ENCODE measurements at regions not wholly inside any gene's neighbourhood (a gene's known extent, or its start where the extent isn't known, plus 50 kb on each side); places are given as distances from the start of the nearest gene placed in this dataset.
"Not testable (repeated sequence)": the region's sequence is repeated elsewhere in the genome, so short reads cannot be mapped to it uniquely, and the experiment has no call there.

GRCh38 chr6:144568241-144568640 is 283.1 kb downstream of the UTRN start:
- Histone ChIP-seq H3K36me3 (no peaks in the 10 kb centered on the region), H3K27ac (no peak overlapping the region), H3K9me3 (no peaks in the 10 kb centered on the region), H3K27me3 (replicated peaks; ENCODE audit: insufficient read depth) (no peaks in the 10 kb centered on the region), H3K4me1 (ENCODE audit: control insufficient read depth in 1 of 2, low read depth in 2 of 2) (no peaks in the 10 kb centered on the region), H3K4me3 (no peak overlapping the region)
- ATAC-seq (ENCODE audit: insufficient number of reproducible peaks, low FRiP score, low read depth) = no peak
- DNase-seq (ENCODE audit: low spot score) = no peak
- no peak for TF ChIP-seq CTCF (IDR thresholded peaks at IDR 0.05)

GRCh38 chr6:144572541-144572940 is 287.4 kb downstream of the UTRN start:
- H3K9me3 ChIP-seq; H3K4me1 ChIP-seq (ENCODE audit: control insufficient read depth in 1 of 2, low read depth in 2 of 2); ATAC-seq (ENCODE audit: insufficient number of reproducible peaks, low FRiP score, low read depth); H3K36me3 ChIP-seq; H3K27ac ChIP-seq; H3K4me3 ChIP-seq; H3K27me3 ChIP-seq (replicated peaks; ENCODE audit: insufficient read depth); DNase-seq (ENCODE audit: low spot score): not testable (repeated sequence)

- no peak for TF ChIP-seq CTCF (IDR thresholded peaks at IDR 0.05)
- ATAC-seq (ENCODE audit: insufficient number of reproducible peaks, low FRiP score, low read depth) (no peak), DNase-seq (ENCODE audit: low spot score) (no peak)
- Histone ChIP-seq H3K36me3 (no peaks in the 10 kb centered on the region), H3K4me3 (no peak overlapping the region), H3K27me3 (replicated peaks; ENCODE audit: insufficient read depth) (no peaks in the 10 kb centered on the region), H3K9me3 (no peaks in the 10 kb centered on the region), H3K27ac (no peak overlapping the region), H3K4me1 (ENCODE audit: control insufficient read depth in 1 of 2, low read depth in 2 of 2) (no peaks in the 10 kb centered on the region)
These were observed 289.7 kb downstream of the UTRN start for GRCh38 chr6:144574796-144575195.

- H3K36me3 ChIP-seq = no peaks in the 10 kb centered on the region
- H3K9me3 ChIP-seq = no peaks in the 10 kb centered on the region
- TF ChIP-seq CTCF (IDR thresholded peaks at IDR 0.05) = no peak
- ATAC-seq (ENCODE audit: insufficient number of reproducible peaks, low FRiP score, low read depth) (no peak), DNase-seq (ENCODE audit: low spot score) (no peak)
- H3K4me3 ChIP-seq = no peak overlapping the region
- no peaks in the 10 kb centered on the region for H3K27me3 ChIP-seq (replicated peaks; ENCODE audit: insufficient read depth)
- no peaks in the 10 kb centered on the region for H3K4me1 ChIP-seq (ENCODE audit: control insufficient read depth in 1 of 2, low read depth in 2 of 2)
- H3K27ac ChIP-seq = no peak overlapping the region
These were observed 290.2 kb downstream of the UTRN start for GRCh38 chr6:144575327-144575726.

- DNase-seq (ENCODE audit: low spot score) (no peak), ATAC-seq (ENCODE audit: insufficient number of reproducible peaks, low FRiP score, low read depth) (no peak)
- Histone ChIP-seq H3K27me3 (replicated peaks; ENCODE audit: insufficient read depth) (no peaks in the 10 kb centered on the region), H3K27ac (no peak overlapping the region), H3K4me3 (no peak overlapping the region), H3K36me3 (no peaks in the 10 kb centered on the region), H3K9me3 (no peaks in the 10 kb centered on the region), H3K4me1 (ENCODE audit: control insufficient read depth in 1 of 2, low read depth in 2 of 2) (no peaks in the 10 kb centered on the region)
- TF ChIP-seq CTCF (IDR thresholded peaks at IDR 0.05) = no peak
These were observed 291.7 kb downstream of the UTRN start for GRCh38 chr6:144576871-144577270.
